SK-N-SH (cell line): ENCODE measurements at regions not wholly inside any gene's neighbourhood (a gene's known extent, or its start where the extent isn't known, plus 50 kb on each side); places are given as distances from the start of the nearest gene placed in this dataset.
"Not testable (repeated sequence)": the region's sequence is repeated elsewhere in the genome, so short reads cannot be mapped to it uniquely, and the experiment has no call there.

ENCODE experiments used
- CTCF ChIA-PET: fragments of 300-600, 350-600 bp; formaldehyde crosslinking; extraction: SDS; loops from one replicate; lab custom pipeline; 2021; lab: Yijun Ruan, JAX
- POLR2A ChIA-PET: fragments of 350-600 bp; sonication (Branson Sonifier 250); formaldehyde crosslinking; extraction: SDS; loops from one replicate; lab custom pipeline; 2020; ENCODE audit warnings: antibody characterized with exemption, inconsistent platforms; lab: Yijun Ruan, JAX
- DNase-seq: peaks from one replicate; pipeline ENCODE4 v3.0.0; 2012
- H2AFZ ChIP-seq: fragments of 200-600 bp; sonication (generic); 2 replicates; pipeline ENCODE4 v1.8.1; 2016; ENCODE audit warnings: antibody characterized with exemption, mild to moderate bottlenecking, low read depth
- H3F3A ChIP-seq: fragments of 200-600 bp; sonication (generic); replicated peaks from 2 replicates; pipeline ENCODE3; 2016; ENCODE audit warnings: antibody characterized with exemption, mild to moderate bottlenecking; ENCODE audit not compliant: insufficient read depth
- H3K27ac ChIP-seq, 2 experiments: fragments of 200-500 bp in 1 of 2; fragments of 200-600 bp in 1 of 2; sonication (Bioruptor generic) in 1 of 2; sonication (generic), shearing (Covaris generic) in 1 of 2; 2 replicates each; pipeline versions ENCODE4 v1.5.1 to v1.6.1; 2014 to 2016; ENCODE audit warnings: low read depth in 2 of 2, inconsistent platforms in 1 of 2, low read length in 1 of 2, mild to moderate bottlenecking in 1 of 2, mixed read lengths in 1 of 2
- H3K27me3 ChIP-seq: fragments of 200-600 bp; sonication (generic), shearing (Covaris generic); 2 replicates; pipeline ENCODE4 v1.6.1; 2016; ENCODE audit warnings: mixed run types; ENCODE audit not compliant: insufficient read depth
- H3K36me3 ChIP-seq, 2 experiments: fragments of 200-500 bp in 1 of 2; fragments of 200-600 bp in 1 of 2; sonication (Bioruptor generic) in 1 of 2; sonication (generic) in 1 of 2; replicated peaks in 1 of 2; 2 replicates each; pipeline versions ENCODE3 to v1.5.1; 2014 to 2016; ENCODE audit warnings: low read length in 1 of 2, mild to moderate bottlenecking in 1 of 2; ENCODE audit not compliant: insufficient read depth in 2 of 2, control insufficient read depth in 1 of 2
- H3K4me1 ChIP-seq, 2 experiments: fragments of 200-500 bp in 1 of 2; fragments of 200-600 bp in 1 of 2; sonication (Bioruptor generic) in 1 of 2; sonication (generic), shearing (Covaris generic) in 1 of 2; 2 replicates each; pipeline versions ENCODE4 v1.5.1 to v1.6.1; 2014 to 2016; ENCODE audit warnings: low read depth in 1 of 2, low read length in 1 of 2, mixed run types in 1 of 2; ENCODE audit not compliant: insufficient read depth in 2 of 2, control insufficient read depth in 1 of 2
- H3K4me2 ChIP-seq: fragments of 200-600 bp; sonication (generic), shearing (Covaris generic); 2 replicates; pipeline ENCODE4 v1.6.1; 2017; ENCODE audit warnings: mixed run types
- H3K4me3 ChIP-seq, 2 experiments: fragments of 200-500 bp in 1 of 2; fragments of 200-600 bp in 1 of 2; sonication (Bioruptor generic) in 1 of 2; sonication (generic), shearing (Covaris generic) in 1 of 2; 2 replicates each; pipeline versions ENCODE4 v1.5.1 to v1.8.1; 2014 to 2016; ENCODE audit warnings: low read depth in 2 of 2, inconsistent platforms in 1 of 2, low read length in 1 of 2, mild to moderate bottlenecking in 1 of 2, mixed read lengths in 1 of 2, moderate library complexity in 1 of 2
- H3K79me2 ChIP-seq: fragments of 200-600 bp; sonication (generic); 2 replicates; pipeline ENCODE4 v1.8.1; 2017; ENCODE audit warnings: mild to moderate bottlenecking; ENCODE audit not compliant: insufficient read depth
- H3K9ac ChIP-seq: fragments of 200-600 bp; sonication (generic); 2 replicates; pipeline ENCODE4 v1.6.1; 2017; ENCODE audit warnings: mixed run types
- H3K9me2 ChIP-seq: fragments of 200-600 bp; sonication (generic); 2 replicates; pipeline ENCODE4 v1.6.1; 2017; ENCODE audit warnings: mixed run types
- H3K9me3 ChIP-seq: fragments of 200-600 bp; sonication (generic); 2 replicates; pipeline ENCODE4 v1.6.1; 2017; ENCODE audit warnings: mixed run types, mild to moderate bottlenecking, moderate library complexity
- H4K20me1 ChIP-seq: fragments of 200-600 bp; sonication (generic); 2 replicates; pipeline ENCODE4 v1.6.1; 2017; ENCODE audit warnings: mild to moderate bottlenecking, mixed run types; ENCODE audit not compliant: insufficient read depth
- EP300 ChIP-seq, 2 experiments: IDR thresholded peaks; 2 replicates each; pipeline versions ENCODE4 v1.4.0 to v1.6.1; 2012; ENCODE audit warnings: borderline replicate concordance in 1 of 2, low read depth in 1 of 2, low read length in 1 of 2
- NFIC ChIP-seq: IDR thresholded peaks from 2 replicates; pipeline ENCODE4 v1.4.0; 2012; ENCODE audit warnings: borderline replicate concordance
- NRF1 ChIP-seq: IDR thresholded peaks from 2 replicates; pipeline ENCODE4 v1.6.1; 2012; ENCODE audit warnings: low read depth, mild to moderate bottlenecking, low read length
- RCOR1 ChIP-seq: fragments of 150-350 bp; IDR thresholded peaks from 2 replicates; pipeline ENCODE4 v1.6.1; 2017; ENCODE audit warnings: antibody characterized with exemption, low read length
- RXRA ChIP-seq: IDR thresholded peaks from 2 replicates; pipeline ENCODE4 v1.4.0; 2012; ENCODE audit warnings: low read depth, mild to moderate bottlenecking, borderline replicate concordance
- SIN3A ChIP-seq: IDR thresholded peaks from 2 replicates; pipeline ENCODE4 v1.6.1; 2012; ENCODE audit warnings: low read depth, mild to moderate bottlenecking, low read length, moderate library complexity, borderline replicate concordance
- WGBS: methylation state at CpG from one replicate; pipeline ENCODE4 v1.1.6; 2017; ENCODE audit warnings: low lambda C conversion rate; 5-methylcytosine and 5-hydroxymethylcytosine counted together
- TF ChIP-seq, protein P1 (sequence below): IDR thresholded peaks from 2 replicates; pipeline ENCODE4 v1.4.0; 2012; ENCODE audit warnings: low read depth, borderline replicate concordance

DNA sequence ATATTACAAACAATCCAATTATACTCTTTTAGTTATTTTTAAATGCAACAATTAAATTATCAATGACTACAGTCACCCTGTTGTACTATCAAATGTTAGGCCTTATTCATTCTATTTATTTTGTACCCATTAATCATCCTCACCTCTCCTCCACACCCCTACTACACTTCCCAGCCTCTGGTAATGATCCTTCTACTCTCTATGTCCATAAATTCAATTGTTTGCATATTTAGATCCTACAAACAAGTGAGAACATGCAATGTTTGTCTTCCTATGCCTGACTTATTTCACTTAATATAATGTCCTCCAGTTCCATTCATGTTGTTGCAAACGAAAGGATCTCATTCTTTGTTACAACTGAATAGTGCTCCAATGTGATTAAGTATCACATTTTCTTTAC is 1414.6 kb downstream of the SLITRK1 start:
- no peaks in the 10 kb centered on the region for H3K79me2 ChIP-seq
- no peaks in the 10 kb centered on the region for H3F3A ChIP-seq
- H3K27me3 ChIP-seq, result no peaks in the 10 kb centered on the region
- DNase-seq, result no peak
- 3% methylated on average over 1 of the region's 1 CpG for WGBS
- no peaks in the 10 kb centered on the region for H3K4me1 ChIP-seq
- no peaks in the 10 kb centered on the region for H3K9me3 ChIP-seq
- H3K4me3 ChIP-seq, result no peak overlapping the region
- no peaks in the 10 kb centered on the region for H3K36me3 ChIP-seq
- H3K27ac ChIP-seq, result no peak overlapping the region
- no peak for TF ChIP-seq SIN3A
- TF ChIP-seq EP300 (IDR thresholded peaks at IDR 0.05; ENCODE audit: borderline replicate concordance in 1 of 2, low read depth in 1 of 2, low read length in 1 of 2), result no peak
- no peak for TF ChIP-seq NFIC
- no peak for TF ChIP-seq RCOR1
- H2AFZ ChIP-seq, result no peak overlapping the region
- no peaks in the 10 kb centered on the region for H4K20me1 ChIP-seq
- no peaks in the 10 kb centered on the region for H3K9me2 ChIP-seq
- ChIA-PET POLR2A (no interaction called here), CTCF (no interaction called here)
- no peak overlapping the region for H3K4me2 ChIP-seq
- no peak overlapping the region for H3K9ac ChIP-seq

DNA sequence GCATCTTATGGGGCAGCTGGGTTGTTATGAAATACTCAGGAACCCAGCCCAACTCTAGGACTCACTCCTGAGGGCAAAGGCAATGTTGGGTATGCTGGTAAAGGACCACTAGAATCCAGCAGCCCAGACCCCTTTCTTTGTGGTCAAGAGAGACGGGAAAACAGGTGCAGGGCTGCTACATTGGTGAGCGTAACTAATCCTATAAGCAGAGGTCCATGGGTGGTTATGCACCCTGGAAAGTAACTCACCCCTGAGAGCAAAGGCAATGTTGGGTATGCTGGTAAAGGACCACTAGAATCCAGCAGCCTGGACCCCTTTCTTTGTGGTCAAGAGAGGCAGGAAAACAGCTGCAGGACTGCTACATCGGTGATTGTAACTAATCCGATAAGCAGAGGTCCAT is 1422.7 kb downstream of the SLITRK1 start:
- DNase-seq, CTCF ChIA-PET, H3K36me3 ChIP-seq, H3K4me3 ChIP-seq, H3K4me1 ChIP-seq, POLR2A ChIA-PET, H4K20me1 ChIP-seq, H3K9ac ChIP-seq, H2AFZ ChIP-seq, H3K27ac ChIP-seq, H3F3A ChIP-seq, H3K9me2 ChIP-seq, H3K4me2 ChIP-seq, H3K27me3 ChIP-seq, H3K9me3 ChIP-seq, H3K79me2 ChIP-seq: not testable (repeated sequence)
- WGBS, result 49% methylated on average over 4 of the region's 4 CpGs

DNA sequence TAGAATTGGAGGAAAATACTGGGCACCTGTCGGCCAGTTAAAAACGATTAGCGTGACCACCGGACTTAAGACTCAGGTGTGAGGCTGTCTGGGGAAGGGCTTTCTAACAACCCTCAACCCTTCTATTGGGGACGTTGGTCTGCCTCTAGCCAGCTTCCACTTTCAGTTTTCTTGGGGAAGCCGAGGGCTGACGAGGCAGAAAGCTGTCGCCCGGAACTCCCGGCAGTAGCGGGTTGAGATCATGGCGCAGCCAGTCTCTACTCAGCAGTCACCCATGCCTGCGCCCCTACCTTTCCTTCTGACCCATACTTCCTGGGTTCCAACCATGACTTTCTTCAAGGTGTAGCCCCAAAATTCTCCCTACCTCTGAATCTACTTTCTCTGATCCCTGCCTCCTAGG is 1424.1 kb downstream of the SLITRK1 start:
- no peaks in the 10 kb centered on the region for H3K4me1 ChIP-seq
- H3K27ac ChIP-seq, result no peak overlapping the region
- no peak overlapping the region for H3K4me2 ChIP-seq
- H3K4me3 ChIP-seq, result no peak overlapping the region
- H3F3A ChIP-seq, result no peaks in the 10 kb centered on the region
- TF ChIP-seq RXRA (no peak), NRF1 (no peak)
- TF ChIP-seq, protein P1, sequence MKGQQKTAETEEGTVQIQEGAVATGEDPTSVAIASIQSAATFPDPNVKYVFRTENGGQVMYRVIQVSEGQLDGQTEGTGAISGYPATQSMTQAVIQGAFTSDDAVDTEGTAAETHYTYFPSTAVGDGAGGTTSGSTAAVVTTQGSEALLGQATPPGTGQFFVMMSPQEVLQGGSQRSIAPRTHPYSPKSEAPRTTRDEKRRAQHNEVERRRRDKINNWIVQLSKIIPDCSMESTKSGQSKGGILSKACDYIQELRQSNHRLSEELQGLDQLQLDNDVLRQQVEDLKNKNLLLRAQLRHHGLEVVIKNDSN, result no peak
- TF ChIP-seq, all 33 proteins: peak for 0
- H3K9ac ChIP-seq, result no peak overlapping the region
- H3K9me3 ChIP-seq, result no peaks in the 10 kb centered on the region
- H3K36me3 ChIP-seq, result no peaks in the 10 kb centered on the region
- H3K27me3 ChIP-seq, result no peaks in the 10 kb centered on the region
- 65% methylated on average over 12 of the region's 13 CpGs for WGBS
- POLR2A ChIA-PET, result no interaction called here
- no peak overlapping the region for H2AFZ ChIP-seq
- no peaks in the 10 kb centered on the region for H3K9me2 ChIP-seq
- CTCF ChIA-PET, result interaction anchor here (1.0 kb wide), 2 partner anchors 12 to 22 kb away, joined by 3 read pairs; no protein-coding TSS in a partner anchor
- no peaks in the 10 kb centered on the region for H4K20me1 ChIP-seq
- no peak for DNase-seq
- no peaks in the 10 kb centered on the region for H3K79me2 ChIP-seq

DNA sequence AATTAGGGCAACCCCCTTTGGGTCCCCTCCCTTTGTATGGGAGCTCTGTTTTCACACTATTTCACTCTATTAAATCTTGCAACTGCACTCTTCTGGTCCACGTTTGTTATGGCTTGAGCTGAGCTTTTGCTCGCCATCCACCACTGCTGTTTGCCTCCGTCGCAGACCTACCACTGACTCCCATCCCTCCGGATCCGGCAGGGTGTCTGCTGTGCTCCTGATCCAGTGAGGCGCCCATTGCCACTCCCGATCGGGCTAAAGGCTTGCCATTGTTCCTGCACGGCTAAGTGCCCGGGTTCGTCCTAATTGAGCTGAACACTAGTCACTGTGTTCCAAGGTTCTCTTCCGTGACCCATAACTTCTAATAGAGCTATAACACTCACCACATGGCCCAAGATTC is 1424.7 kb downstream of the SLITRK1 start:
- H3K9me2 ChIP-seq, H4K20me1 ChIP-seq, H3K4me3 ChIP-seq, H2AFZ ChIP-seq, DNase-seq, POLR2A ChIA-PET, H3K79me2 ChIP-seq, H3K27ac ChIP-seq, H3K9ac ChIP-seq, H3K9me3 ChIP-seq, H3K4me2 ChIP-seq, H3K36me3 ChIP-seq, H3K27me3 ChIP-seq, H3K4me1 ChIP-seq, H3F3A ChIP-seq: not testable (repeated sequence)
- CTCF ChIA-PET, result interaction anchor here (0.9 to 1.0 kb wide), 2 partner anchors 13 kb away, joined by 3 read pairs; no protein-coding TSS in a partner anchor
- WGBS, result 23% methylated on average over 13 of the region's 13 CpGs
